DND-41 (cell line): ENCODE measurements at regions not wholly inside any gene's neighbourhood (a gene's known extent, or its start where the extent isn't known, plus 50 kb on each side); places are given as distances from the start of the nearest gene placed in this dataset.

Experiments used
- ATAC-seq: fragments of 200-7000 bp; cut with Tn5 transposase; 3 replicates; pipeline ENCODE4 v1.9.1; 2021; ENCODE audit warnings: low read depth; ENCODE audit not compliant: insufficient read depth
- DNase-seq: peaks from one replicate; pipeline ENCODE4 v3.0.0-alpha.2; 2020
- H2AFZ ChIP-seq: 2 replicates; pipeline ENCODE4 v1.6.0; 2012; ENCODE audit warnings: low read depth, low read length
- H3K27ac ChIP-seq: 2 replicates; pipeline ENCODE4 v1.5.1; 2012; ENCODE audit warnings: low read length, inconsistent platforms
- H3K27me3 ChIP-seq: fragments of 200-600 bp; sonication (generic); 2 replicates; pipeline ENCODE4 v1.6.0; 2012; ENCODE audit warnings: low read length, mild to moderate bottlenecking, inconsistent platforms; ENCODE audit not compliant: insufficient read depth, poor library complexity
- H3K36me3 ChIP-seq: 2 replicates; pipeline ENCODE4 v1.5.1; 2012; ENCODE audit warnings: low read length, inconsistent platforms; ENCODE audit not compliant: insufficient read depth
- H3K4me1 ChIP-seq: 2 replicates; pipeline ENCODE4 v1.5.1; 2012; ENCODE audit warnings: mild to moderate bottlenecking, low read length; ENCODE audit not compliant: insufficient read depth
- H3K4me2 ChIP-seq: 2 replicates; pipeline ENCODE4 v1.6.0; 2012; ENCODE audit warnings: mild to moderate bottlenecking, moderate library complexity, low read length, inconsistent platforms; ENCODE audit not compliant: insufficient read depth
- H3K4me3 ChIP-seq, 2 experiments: fragments of 200-600 bp in 1 of 2; shearing (Covaris generic) in 1 of 2; 2 replicates each; pipeline ENCODE4 v1.5.1; 2012 to 2016; ENCODE audit warnings: inconsistent platforms in 2 of 2, low read length in 2 of 2, mild to moderate bottlenecking in 2 of 2, low read depth in 1 of 2, moderate library complexity in 1 of 2
- H3K79me2 ChIP-seq: 2 replicates; pipeline ENCODE4 v1.6.0; 2012; ENCODE audit warnings: low read length, inconsistent platforms; ENCODE audit not compliant: insufficient read depth
- H3K9ac ChIP-seq: 2 replicates; pipeline ENCODE4 v1.6.0; 2012; ENCODE audit warnings: low read depth, mild to moderate bottlenecking, inconsistent platforms, low read length, moderate library complexity
- H3K9me3 ChIP-seq: 2 replicates; pipeline ENCODE4 v1.5.1; 2012; ENCODE audit warnings: low read length, moderate library complexity, mild to moderate bottlenecking, inconsistent platforms; ENCODE audit not compliant: insufficient read depth, severe bottlenecking
- H4K20me1 ChIP-seq: 2 replicates; pipeline ENCODE4 v1.6.0; 2012; ENCODE audit warnings: low read length; ENCODE audit not compliant: insufficient read depth
- CTCF ChIP-seq: IDR thresholded peaks from 2 replicates; pipeline ENCODE4 v1.5.1; 2012; ENCODE audit warnings: borderline replicate concordance, low read length, moderate library complexity, mild to moderate bottlenecking; ENCODE audit not compliant: poor library complexity, severe bottlenecking; ENCODE audit errors: extremely low read depth
- EZH2 ChIP-seq: IDR thresholded peaks from 3 replicates; pipeline ENCODE4 v1.6.1; 2012; ENCODE audit warnings: borderline replicate concordance, low read depth, mild to moderate bottlenecking, moderate library complexity, low read length, inconsistent platforms; ENCODE audit not compliant: severe bottlenecking

GRCh38 chr2:104904889-104905288 is 51.0 kb downstream of the POU3F3 start:
- no peak overlapping the region for H3K9ac ChIP-seq
- H3K27me3 ChIP-seq = peaks cover 5% of the 10 kb centered on the region
- ATAC-seq (no peak), DNase-seq (no peak)
- no peak overlapping the region for H3K4me3 ChIP-seq
- H3K9me3 ChIP-seq = no peaks in the 10 kb centered on the region
- H3K79me2 ChIP-seq = no peaks in the 10 kb centered on the region
- no peak for TF ChIP-seq EZH2
- no peak for TF ChIP-seq CTCF
- no peak overlapping the region for H2AFZ ChIP-seq
- H3K27ac ChIP-seq = no peak overlapping the region
- H4K20me1 ChIP-seq = no peaks in the 10 kb centered on the region
- no peaks in the 10 kb centered on the region for H3K36me3 ChIP-seq
- no peaks in the 10 kb centered on the region for H3K4me1 ChIP-seq
- no peak overlapping the region for H3K4me2 ChIP-seq

- Histone ChIP-seq H3K27me3 (peaks cover 3% of the 10 kb centered on the region), H3K9me3 (no peaks in the 10 kb centered on the region), H3K4me3 (no peak overlapping the region), H4K20me1 (no peaks in the 10 kb centered on the region), H3K9ac (no peak overlapping the region), H3K79me2 (no peaks in the 10 kb centered on the region), H3K4me2 (no peak overlapping the region), H2AFZ (no peak overlapping the region), H3K4me1 (no peaks in the 10 kb centered on the region), H3K27ac (no peak overlapping the region), H3K36me3 (no peaks in the 10 kb centered on the region)
- TF ChIP-seq CTCF (no peak), EZH2 (no peak)
- ATAC-seq (no peak), DNase-seq (no peak)
Observed at GRCh38 chr2:104909317-104909716, 55.4 kb downstream of the POU3F3 start.

- Histone ChIP-seq H3K27ac (no peak overlapping the region), H3K79me2 (no peaks in the 10 kb centered on the region), H3K4me2 (no peak overlapping the region), H3K27me3 (no peaks in the 10 kb centered on the region), H3K9ac (no peak overlapping the region), H2AFZ (no peak overlapping the region), H3K36me3 (no peaks in the 10 kb centered on the region), H3K4me3 (no peak overlapping the region), H3K9me3 (no peaks in the 10 kb centered on the region), H4K20me1 (no peaks in the 10 kb centered on the region), H3K4me1 (no peaks in the 10 kb centered on the region)
- TF ChIP-seq CTCF (no peak), EZH2 (no peak)
- ATAC-seq = no peak
- DNase-seq = no peak
Observed at GRCh38 chr2:104914509-104914908, 60.6 kb downstream of the POU3F3 start.
